ENCODE measurements at regions not wholly inside any gene's neighbourhood (a gene's known extent, or its start where the extent isn't known, plus 50 kb on each side); places are given as distances from the start of the nearest gene placed in this dataset.

GRCh38 chr11:70687716-70688115, 289.4 kb downstream of the CTTN start:
- TF ChIP-seq BHLHE40 (IDR thresholded peaks at IDR 0.05; ENCODE audit: borderline replicate concordance) (no peak), NFRKB (IDR thresholded peaks at IDR 0.05) (no peak)

All from HEK293T (cell line).